ENCODE measurements at regions not wholly inside any gene's neighbourhood (a gene's known extent, or its start where the extent isn't known, plus 50 kb on each side); places are given as distances from the start of the nearest gene placed in this dataset.
"Not testable (repeated sequence)": the region's sequence is repeated elsewhere in the genome, so short reads cannot be mapped to it uniquely, and the experiment has no call there.

DNA sequence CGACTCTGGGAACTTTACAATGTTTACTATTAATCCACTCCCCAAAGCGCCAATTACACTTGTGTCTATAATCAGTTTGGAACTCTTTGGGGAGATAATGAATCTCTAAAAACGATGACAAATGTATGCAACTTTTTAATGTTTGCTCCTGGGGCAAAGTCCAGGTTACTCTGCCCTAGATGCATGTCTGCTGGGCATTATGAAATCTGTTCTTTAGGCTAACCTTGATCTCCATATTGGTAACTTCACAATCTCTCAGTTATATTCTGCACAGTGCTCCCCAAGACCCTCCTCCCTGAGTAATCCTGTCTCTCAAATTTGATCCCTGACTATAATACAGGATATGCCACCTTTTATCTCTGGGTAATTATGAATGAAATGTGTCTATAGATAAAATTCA, 152.2 kb upstream of the TRPM3 start:
- no peak for DNase-seq (ENCODE audit: low read depth in 3 of 3)

GRCh38 chr9:71271602-71272001, 150.2 kb upstream of the TRPM3 start:
- DNase-seq (ENCODE audit: low read depth in 3 of 3): no peak

GRCh38 chr9:71270554-71270953, 149.1 kb upstream of the TRPM3 start:
- DNase-seq (ENCODE audit: low read depth in 3 of 3): no peak

GRCh38 chr9:71269859-71270258, 148.4 kb upstream of the TRPM3 start:
- DNase-seq (ENCODE audit: low read depth in 3 of 3): no peak

- no peak for DNase-seq (ENCODE audit: low read depth in 3 of 3)
Observed at GRCh38 chr9:71268871-71269635, 147.6 kb upstream of the TRPM3 start.

DNA sequence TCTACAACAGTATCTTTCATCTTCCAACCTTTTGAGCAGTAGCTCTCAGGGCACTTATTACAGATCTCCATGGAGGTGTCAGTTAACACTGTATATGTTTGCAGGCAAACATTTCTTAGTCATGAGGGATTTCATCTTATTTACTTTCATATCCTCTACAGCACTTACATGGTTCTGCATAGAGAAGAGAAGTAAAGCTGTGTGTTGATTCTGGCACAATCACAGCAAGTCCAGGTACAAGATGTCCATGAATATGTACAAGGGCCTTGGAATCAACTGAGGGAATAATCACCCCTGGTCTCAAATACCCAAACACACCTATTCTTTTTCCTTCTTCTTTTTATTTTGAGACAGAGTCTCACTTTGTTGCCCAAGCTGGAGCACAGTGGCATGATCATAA, 142.0 kb upstream of the TRPM3 start:
- DNase-seq (ENCODE audit: low read depth in 3 of 3): no peak

- not testable (repeated sequence) for DNase-seq (ENCODE audit: low read depth in 3 of 3)
Observed at GRCh38 chr9:71260419-71260818, 139.0 kb upstream of the TRPM3 start.

- DNase-seq (ENCODE audit: low read depth in 3 of 3): no peak
Observed at GRCh38 chr9:71254592-71255277, 133.3 kb upstream of the TRPM3 start.

- DNase-seq (ENCODE audit: low read depth in 3 of 3): no peak
Observed at GRCh38 chr9:71253011-71253410, 131.6 kb upstream of the TRPM3 start.

GRCh38 chr9:71250581-71250980, 129.2 kb upstream of the TRPM3 start:
- DNase-seq (ENCODE audit: low read depth in 3 of 3): no peak

GRCh38 chr9:71249729-71250317, 128.4 kb upstream of the TRPM3 start:
- DNase-seq (ENCODE audit: low read depth in 3 of 3): no peak

GRCh38 chr9:71245651-71246050, 124.2 kb upstream of the TRPM3 start:
- DNase-seq (ENCODE audit: low read depth in 3 of 3): no peak

- DNase-seq (ENCODE audit: low read depth in 3 of 3): no peak
Observed at GRCh38 chr9:71243951-71244350, 122.5 kb upstream of the TRPM3 start.

DNA sequence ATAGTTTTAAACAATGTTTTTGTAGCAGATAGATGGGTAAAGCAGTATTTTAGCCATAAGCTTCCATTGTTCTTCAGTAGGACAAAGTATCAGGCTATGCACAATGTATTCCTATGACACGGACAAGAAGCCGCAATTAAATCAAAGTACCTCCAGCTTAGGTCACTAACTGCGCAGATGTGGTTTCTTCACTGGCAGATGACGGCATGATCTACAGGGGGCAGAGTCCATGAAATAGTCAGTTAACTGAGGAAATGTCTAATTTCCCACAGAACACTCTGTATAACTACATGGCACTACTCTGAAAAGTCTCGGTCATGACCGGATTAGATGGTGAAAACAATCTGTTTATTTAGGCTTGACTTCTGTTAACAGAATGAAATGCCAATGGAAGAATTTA, 120.7 kb upstream of the TRPM3 start:
- no peak for DNase-seq (ENCODE audit: low read depth in 3 of 3)

- DNase-seq (ENCODE audit: low read depth in 3 of 3): no peak
Observed at GRCh38 chr9:71237051-71237450, 115.6 kb upstream of the TRPM3 start.

GRCh38 chr9:71233646-71234045, 112.2 kb upstream of the TRPM3 start:
- no peak for DNase-seq (ENCODE audit: low read depth in 3 of 3)

- DNase-seq (ENCODE audit: low read depth in 3 of 3): no peak
Observed at GRCh38 chr9:71223953-71224538, 102.6 kb upstream of the TRPM3 start.

GRCh38 chr9:71218774-71219173, 97.4 kb upstream of the TRPM3 start:
- DNase-seq (ENCODE audit: low read depth in 3 of 3): no peak

GRCh38 chr9:71213633-71214032, 92.2 kb upstream of the TRPM3 start:
- DNase-seq (ENCODE audit: low read depth in 3 of 3): no peak

GRCh38 chr9:71210326-71210725, 88.9 kb upstream of the TRPM3 start:
- no peak for DNase-seq (ENCODE audit: low read depth in 3 of 3)

GRCh38 chr9:71209890-71210289, 88.5 kb upstream of the TRPM3 start:
- DNase-seq (ENCODE audit: low read depth in 3 of 3): no peak

- no peak for DNase-seq (ENCODE audit: low read depth in 3 of 3)
Observed at GRCh38 chr9:71202931-71203330, 81.5 kb upstream of the TRPM3 start.

- no peak for DNase-seq (ENCODE audit: low read depth in 3 of 3)
Observed at GRCh38 chr9:71191708-71192107, 70.3 kb upstream of the TRPM3 start.
